ENCODE measurements at regions not wholly inside any gene's neighbourhood (a gene's known extent, or its start where the extent isn't known, plus 50 kb on each side); places are given as distances from the start of the nearest gene placed in this dataset.
A peak's percentile ranks its signal among the peaks of the same experiment; 100 is the strongest.

- H3K27ac ChIP-seq (ENCODE audit: low read depth in 1 of 2, low read length in 2 of 2) = no peak overlapping the region
- no peak overlapping the region for H3K4me3 ChIP-seq (ENCODE audit: low read length in 2 of 2)
- WGBS, 2 donors = 27 to 38% methylated on average over 4 of the region's 4 CpGs
- H3K9me3 ChIP-seq (ENCODE audit: control insufficient read depth, low read length) = no peaks in the 10 kb centered on the region
- no peak for ATAC-seq (ENCODE audit: low FRiP score)
- no peaks in the 10 kb centered on the region for H3K36me3 ChIP-seq (ENCODE audit: control insufficient read depth in 1 of 2, insufficient read depth in 2 of 2, low read length in 1 of 2)
- H3K27me3 ChIP-seq (ENCODE audit: control insufficient read depth in 1 of 2, insufficient read depth in 2 of 2, low read length in 1 of 2) = peaks cover 0 to 2% of the 10 kb centered on the region in 2 donors
- no peaks in the 10 kb centered on the region for H3K4me1 ChIP-seq (ENCODE audit: control insufficient read depth in 1 of 2, insufficient read depth in 2 of 2, low read length in 2 of 2)
- intact Hi-C loops (cut with DNase I) = no loop called here
- DNase-seq = no peak
These were observed 120.0 kb upstream of the SCN7A start for GRCh38 chr2:166614029-166614428.

GRCh38 chr2:166613226-166613625 lies 119.2 kb upstream of the SCN7A start:
- WGBS, 2 donors = 93% methylated on average over 1 of the region's 1 CpG
- DNase-seq (no peak), ATAC-seq (ENCODE audit: low FRiP score) (no peak)
- Histone ChIP-seq H3K4me1 (ENCODE audit: control insufficient read depth in 1 of 2, insufficient read depth in 2 of 2, low read length in 2 of 2) (no peaks in the 10 kb centered on the region), H3K27me3 (ENCODE audit: control insufficient read depth in 1 of 2, insufficient read depth in 2 of 2, low read length in 1 of 2) (peaks cover 0 to 2% of the 10 kb centered on the region in 2 donors), H3K36me3 (ENCODE audit: control insufficient read depth in 1 of 2, insufficient read depth in 2 of 2, low read length in 1 of 2) (no peaks in the 10 kb centered on the region), H3K27ac (ENCODE audit: low read depth in 1 of 2, low read length in 2 of 2) (no peak overlapping the region), H3K9me3 (ENCODE audit: control insufficient read depth, low read length) (no peaks in the 10 kb centered on the region), H3K4me3 (ENCODE audit: low read length in 2 of 2) (no peak overlapping the region)
- intact Hi-C loops (cut with DNase I) = no loop called here

GRCh38 chr2:166612214-166612613 lies 118.2 kb upstream of the SCN7A start:
- Histone ChIP-seq H3K27me3 (ENCODE audit: control insufficient read depth in 1 of 2, insufficient read depth in 2 of 2, low read length in 1 of 2) (peaks cover 0 to 2% of the 10 kb centered on the region in 2 donors), H3K9me3 (ENCODE audit: control insufficient read depth, low read length) (no peaks in the 10 kb centered on the region), H3K36me3 (ENCODE audit: control insufficient read depth in 1 of 2, insufficient read depth in 2 of 2, low read length in 1 of 2) (no peaks in the 10 kb centered on the region), H3K4me3 (ENCODE audit: low read length in 2 of 2) (no peak overlapping the region), H3K4me1 (ENCODE audit: control insufficient read depth in 1 of 2, insufficient read depth in 2 of 2, low read length in 2 of 2) (no peaks in the 10 kb centered on the region), H3K27ac (ENCODE audit: low read depth in 1 of 2, low read length in 2 of 2) (no peak overlapping the region)
- 83 to 85% methylated on average over 6 of the region's 6 CpGs for WGBS, 2 donors
- DNase-seq (no peak), ATAC-seq (ENCODE audit: low FRiP score) (no peak)
- intact Hi-C loops (cut with DNase I) = no loop called here

- no peaks in the 10 kb centered on the region for H3K36me3 ChIP-seq (ENCODE audit: control insufficient read depth in 1 of 2, insufficient read depth in 2 of 2, low read length in 1 of 2)
- H3K9me3 ChIP-seq (ENCODE audit: control insufficient read depth, low read length) = no peaks in the 10 kb centered on the region
- intact Hi-C loops (cut with DNase I) = no loop called here
- no peaks in the 10 kb centered on the region for H3K4me1 ChIP-seq (ENCODE audit: control insufficient read depth in 1 of 2, insufficient read depth in 2 of 2, low read length in 2 of 2)
- WGBS, 2 donors = 67 to 72% methylated on average over 5 of the region's 5 CpGs
- DNase-seq (no peak), ATAC-seq (ENCODE audit: low FRiP score) (no peak)
- no peak overlapping the region for H3K4me3 ChIP-seq (ENCODE audit: low read length in 2 of 2)
- peaks cover 0 to 2% of the 10 kb centered on the region in 2 donors for H3K27me3 ChIP-seq (ENCODE audit: control insufficient read depth in 1 of 2, insufficient read depth in 2 of 2, low read length in 1 of 2)
- H3K27ac ChIP-seq (ENCODE audit: low read depth in 1 of 2, low read length in 2 of 2) = no peak overlapping the region
These were observed 116.9 kb upstream of the SCN7A start for GRCh38 chr2:166610913-166611305.

- peak; percentile 52 for ATAC-seq (ENCODE audit: low FRiP score)
- H3K4me3 ChIP-seq (ENCODE audit: low read length in 2 of 2) = no peak overlapping the region
These were observed 116.3 kb upstream of the SCN7A start for GRCh38 chr2:166610180-166610912.

GRCh38 chr2:166609183-166609959 lies 115.3 kb upstream of the SCN7A start:
- Histone ChIP-seq H3K9me3 (ENCODE audit: control insufficient read depth, low read length) (no peaks in the 10 kb centered on the region), H3K4me1 (ENCODE audit: control insufficient read depth in 1 of 2, insufficient read depth in 2 of 2, low read length in 2 of 2) (no peaks in the 10 kb centered on the region), H3K36me3 (ENCODE audit: control insufficient read depth in 1 of 2, insufficient read depth in 2 of 2, low read length in 1 of 2) (no peaks in the 10 kb centered on the region), H3K27me3 (ENCODE audit: control insufficient read depth in 1 of 2, insufficient read depth in 2 of 2, low read length in 1 of 2) (peaks cover 0 to 2% of the 10 kb centered on the region in 2 donors), H3K27ac (ENCODE audit: low read depth in 1 of 2, low read length in 2 of 2) (no peak overlapping the region), H3K4me3 (ENCODE audit: low read length in 2 of 2) (no peak overlapping the region)
- intact Hi-C loops (cut with DNase I) = no loop called here
- no peak for ATAC-seq (ENCODE audit: low FRiP score)
- DNase-seq = no peak
- 66 to 76% methylated on average over 24 of the region's 24 CpGs for WGBS, 2 donors

More at GRCh38 chr2:166610180-166610912, 116.3 kb upstream of the SCN7A start:
- WGBS, 2 donors = 30 to 34% methylated on average over 28 of the region's 28 CpGs
- H3K27me3 ChIP-seq (ENCODE audit: control insufficient read depth in 1 of 2, insufficient read depth in 2 of 2, low read length in 1 of 2) = peaks cover 0 to 2% of the 10 kb centered on the region in 2 donors
- H3K9me3 ChIP-seq (ENCODE audit: control insufficient read depth, low read length) = no peaks in the 10 kb centered on the region
- H3K4me1 ChIP-seq (ENCODE audit: control insufficient read depth in 1 of 2, insufficient read depth in 2 of 2, low read length in 2 of 2) = no peaks in the 10 kb centered on the region
- intact Hi-C loops (cut with DNase I) = no loop called here
- H3K27ac ChIP-seq (ENCODE audit: low read depth in 1 of 2, low read length in 2 of 2) = no peak overlapping the region
- DNase-seq = peak in 1 of 2 donors; percentile 80
- H3K36me3 ChIP-seq (ENCODE audit: control insufficient read depth in 1 of 2, insufficient read depth in 2 of 2, low read length in 1 of 2) = no peaks in the 10 kb centered on the region

- no peaks in the 10 kb centered on the region for H3K9me3 ChIP-seq (ENCODE audit: control insufficient read depth, low read length)
- no peaks in the 10 kb centered on the region for H3K4me1 ChIP-seq (ENCODE audit: control insufficient read depth in 1 of 2, insufficient read depth in 2 of 2, low read length in 2 of 2)
- DNase-seq = no peak
- H3K27me3 ChIP-seq (ENCODE audit: control insufficient read depth in 1 of 2, insufficient read depth in 2 of 2, low read length in 1 of 2) = peaks cover 0 to 2% of the 10 kb centered on the region in 2 donors
- H3K27ac ChIP-seq (ENCODE audit: low read depth in 1 of 2, low read length in 2 of 2) = no peak overlapping the region
- WGBS, 2 donors = 41 to 70% methylated on average over 2 of the region's 2 CpGs
- H3K36me3 ChIP-seq (ENCODE audit: control insufficient read depth in 1 of 2, insufficient read depth in 2 of 2, low read length in 1 of 2) = no peaks in the 10 kb centered on the region
- H3K4me3 ChIP-seq (ENCODE audit: low read length in 2 of 2) = no peak overlapping the region
- intact Hi-C loops (cut with DNase I) = no loop called here
- no peak for ATAC-seq (ENCODE audit: low FRiP score)
These were observed 113.8 kb upstream of the SCN7A start for GRCh38 chr2:166607880-166608279.

GRCh38 chr2:166593403-166593802 lies 99.4 kb upstream of the SCN7A start:
- no peak overlapping the region for H3K27ac ChIP-seq (ENCODE audit: low read depth in 1 of 2, low read length in 2 of 2)
- H3K4me1 ChIP-seq (ENCODE audit: control insufficient read depth in 1 of 2, insufficient read depth in 2 of 2, low read length in 2 of 2) = no peaks in the 10 kb centered on the region
- no peaks in the 10 kb centered on the region for H3K27me3 ChIP-seq (ENCODE audit: control insufficient read depth in 1 of 2, insufficient read depth in 2 of 2, low read length in 1 of 2)
- intact Hi-C loops (cut with DNase I) = no loop called here
- WGBS, 2 donors = 85 to 92% methylated on average over 1 of the region's 1 CpG
- no peak for DNase-seq
- H3K36me3 ChIP-seq (ENCODE audit: control insufficient read depth in 1 of 2, insufficient read depth in 2 of 2, low read length in 1 of 2) = no peaks in the 10 kb centered on the region
- no peak overlapping the region for H3K4me3 ChIP-seq (ENCODE audit: low read length in 2 of 2)
- no peak for ATAC-seq (ENCODE audit: low FRiP score)
- peaks cover 1% of the 10 kb centered on the region for H3K9me3 ChIP-seq (ENCODE audit: control insufficient read depth, low read length)

GRCh38 chr2:166592750-166593149 lies 98.7 kb upstream of the SCN7A start:
- WGBS, 2 donors = 91 to 95% methylated on average over 3 of the region's 3 CpGs
- DNase-seq (no peak), ATAC-seq (ENCODE audit: low FRiP score) (no peak)
- intact Hi-C loops (cut with DNase I) = no loop called here
- Histone ChIP-seq H3K27me3 (ENCODE audit: control insufficient read depth in 1 of 2, insufficient read depth in 2 of 2, low read length in 1 of 2) (no peaks in the 10 kb centered on the region), H3K36me3 (ENCODE audit: control insufficient read depth in 1 of 2, insufficient read depth in 2 of 2, low read length in 1 of 2) (no peaks in the 10 kb centered on the region), H3K27ac (ENCODE audit: low read depth in 1 of 2, low read length in 2 of 2) (no peak overlapping the region), H3K4me3 (ENCODE audit: low read length in 2 of 2) (no peak overlapping the region), H3K9me3 (ENCODE audit: control insufficient read depth, low read length) (no peaks in the 10 kb centered on the region), H3K4me1 (ENCODE audit: control insufficient read depth in 1 of 2, insufficient read depth in 2 of 2, low read length in 2 of 2) (no peaks in the 10 kb centered on the region)

Measured in aorta (tissue), 5 donors.